Inflammatory macrophage treated with lipopolysaccharide for 4 hours (primary cell): ENCODE measurements at regions not wholly inside any gene's neighbourhood (a gene's known extent, or its start where the extent isn't known, plus 50 kb on each side); places are given as distances from the start of the nearest gene placed in this dataset.

Experiments used
- DNase-seq: peaks from one replicate; pipeline ENCODE4 v3.0.0-alpha.2; 2020

GRCh38 chr12:115206801-115207200 lies 522.8 kb upstream of the TBX3 start:
- no peak for DNase-seq

- no peak for DNase-seq
Observed at GRCh38 chr12:115205755-115206308, 521.9 kb upstream of the TBX3 start.

GRCh38 chr12:115204957-115205754 lies 521.2 kb upstream of the TBX3 start:
- DNase-seq: no peak

- no peak for DNase-seq
Observed at GRCh38 chr12:115203701-115204100, 519.7 kb upstream of the TBX3 start.

- no peak for DNase-seq
Observed at GRCh38 chr12:115201966-115202365, 518.0 kb upstream of the TBX3 start.

- no peak for DNase-seq
Observed at GRCh38 chr12:115199831-115200230, 515.9 kb upstream of the TBX3 start.

- no peak for DNase-seq
Observed at GRCh38 chr12:115194857-115195256, 510.9 kb upstream of the TBX3 start.

- DNase-seq: no peak
Observed at GRCh38 chr12:115194448-115194847, 510.5 kb upstream of the TBX3 start.

GRCh38 chr12:115191342-115191741 lies 507.4 kb upstream of the TBX3 start:
- DNase-seq: no peak

- DNase-seq: no peak
Observed at GRCh38 chr12:115190010-115190770, 506.2 kb upstream of the TBX3 start.

GRCh38 chr12:115185506-115185905 lies 501.5 kb upstream of the TBX3 start:
- no peak for DNase-seq

GRCh38 chr12:115183752-115184151 lies 499.8 kb upstream of the TBX3 start:
- DNase-seq: no peak

GRCh38 chr12:115177899-115178298 lies 493.9 kb upstream of the TBX3 start:
- no peak for DNase-seq

- no peak for DNase-seq
Observed at GRCh38 chr12:115176741-115177400, 492.9 kb upstream of the TBX3 start.

- DNase-seq: no peak
Observed at GRCh38 chr12:115174920-115175319, 490.9 kb upstream of the TBX3 start.

GRCh38 chr12:115172521-115172920 lies 488.5 kb upstream of the TBX3 start:
- DNase-seq: no peak

- DNase-seq: no peak
Observed at GRCh38 chr12:115169981-115170380, 486.0 kb upstream of the TBX3 start.

GRCh38 chr12:115166698-115167315 lies 482.8 kb upstream of the TBX3 start:
- DNase-seq: no peak

- DNase-seq: no peak
Observed at GRCh38 chr12:115163710-115164109, 479.7 kb upstream of the TBX3 start.

- DNase-seq: no peak
Observed at GRCh38 chr12:115160271-115161128, 476.5 kb upstream of the TBX3 start.

GRCh38 chr12:115158816-115159215 lies 474.8 kb upstream of the TBX3 start:
- no peak for DNase-seq
